VCaP (cell line): ENCODE measurements at regions not wholly inside any gene's neighbourhood (a gene's known extent, or its start where the extent isn't known, plus 50 kb on each side); places are given as distances from the start of the nearest gene placed in this dataset.
A peak's percentile ranks its signal among the peaks of the same experiment; 100 is the strongest.

ENCODE experiments used
- H3K27ac ChIP-seq: fragments of 450-650 bp; 2 replicates; pipeline ENCODE4 v1.5.1; 2017
- CTCF ChIP-seq: fragments of 450-650 bp; conservative IDR thresholded peaks from 2 replicates; pipeline ENCODE4 v1.5.1; 2017; ENCODE audit warnings: mild to moderate bottlenecking, moderate library complexity

GRCh38 chr2:180360283-180360618 is 353.2 kb upstream of the CWC22 start:
- TF ChIP-seq CTCF: no peak
- H3K27ac ChIP-seq: no peak overlapping the region

- H3K27ac ChIP-seq: no peak overlapping the region
- TF ChIP-seq CTCF: no peak
Observed at GRCh38 chr2:180359522-180360282, 352.6 kb upstream of the CWC22 start.

GRCh38 chr2:180358458-180358857 is 351.4 kb upstream of the CWC22 start:
- TF ChIP-seq CTCF: no peak
- no peak overlapping the region for H3K27ac ChIP-seq

GRCh38 chr2:180356676-180357075 is 349.6 kb upstream of the CWC22 start:
- TF ChIP-seq CTCF: no peak
- H3K27ac ChIP-seq: peak overlapping the region; percentile 2; the same call in 1 of the 2 replicates

GRCh38 chr2:180352620-180353019 is 345.5 kb upstream of the CWC22 start:
- TF ChIP-seq CTCF: no peak
- H3K27ac ChIP-seq: no peak overlapping the region

- no peak for TF ChIP-seq CTCF
- H3K27ac ChIP-seq: no peak overlapping the region
Observed at GRCh38 chr2:180349809-180350208, 342.7 kb upstream of the CWC22 start.

- no peak for TF ChIP-seq CTCF
- no peak overlapping the region for H3K27ac ChIP-seq
Observed at GRCh38 chr2:180343528-180344345, 336.6 kb upstream of the CWC22 start.
